Upper lobe of right lung (tissue), 1 donor: ENCODE measurements at regions not wholly inside any gene's neighbourhood (a gene's known extent, or its start where the extent isn't known, plus 50 kb on each side); places are given as distances from the start of the nearest gene placed in this dataset.

Source experiments
- ATAC-seq: fragments of 200-7000 bp; cut with Tn5 transposase; one replicate; pipeline ENCODE4 v1.9.1; 2020; ENCODE audit warnings: mild to moderate bottlenecking, moderate library complexity
- DNase-seq: peaks from one replicate; pipeline ENCODE4 v3.0.0-alpha.2; 2020
- H3K27ac ChIP-seq: fragments of 200-600 bp; one replicate; pipeline ENCODE4 v1.8.0; 2022
- H3K27me3 ChIP-seq: fragments of 200-600 bp; one replicate; pipeline ENCODE4 v1.8.0; 2022; ENCODE audit warnings: mild to moderate bottlenecking
- H3K36me3 ChIP-seq: fragments of 200-600 bp; one replicate; pipeline ENCODE4 v1.8.0; 2022
- H3K4me1 ChIP-seq: fragments of 200-600 bp; one replicate; pipeline ENCODE4 v1.8.0; 2022
- H3K4me3 ChIP-seq: fragments of 200-600 bp; one replicate; pipeline ENCODE4 v1.8.0; 2022; ENCODE audit warnings: mild to moderate bottlenecking
- H3K9me3 ChIP-seq: fragments of 200-600 bp; one replicate; pipeline ENCODE4 v1.8.0; 2022
- CTCF ChIP-seq: fragments of 200-600 bp; IDR thresholded peaks from one replicate; pipeline ENCODE4 v1.8.0; 2022; ENCODE audit warnings: antibody characterized with exemption
- intact Hi-C: fragments of 100-400 bp; cut with DNase I; formaldehyde crosslinking; loops from one replicate; pipeline ENCODE4 v1.11.0; 2022
- donor health status: DM: no; HTN: yes; CAD: no; lungs with severe emphysema.

GRCh38 chr3:176767385-176767784 is 429.9 kb downstream of the TBL1XR1 start:
- DNase-seq (no peak), ATAC-seq (peak; percentile 28)
- TF ChIP-seq CTCF = no peak
- Histone ChIP-seq H3K9me3 (no peaks in the 10 kb centered on the region), H3K36me3 (no peaks in the 10 kb centered on the region), H3K27ac (no peak overlapping the region), H3K4me1 (no peaks in the 10 kb centered on the region), H3K27me3 (no peaks in the 10 kb centered on the region), H3K4me3 (no peak overlapping the region)
- intact Hi-C loops = no loop called here

- intact Hi-C loops = no loop called here
- ATAC-seq (no peak), DNase-seq (no peak)
- Histone ChIP-seq H3K4me1 (no peaks in the 10 kb centered on the region), H3K4me3 (no peak overlapping the region), H3K9me3 (no peaks in the 10 kb centered on the region), H3K36me3 (no peaks in the 10 kb centered on the region), H3K27ac (no peak overlapping the region), H3K27me3 (no peaks in the 10 kb centered on the region)
- no peak for TF ChIP-seq CTCF
Measured at GRCh38 chr3:176766862-176767261, 430.4 kb downstream of the TBL1XR1 start.

- intact Hi-C loops = no loop called here
- no peak for ATAC-seq
Measured at GRCh38 chr3:176765382-176765900, 431.8 kb downstream of the TBL1XR1 start.

DNA sequence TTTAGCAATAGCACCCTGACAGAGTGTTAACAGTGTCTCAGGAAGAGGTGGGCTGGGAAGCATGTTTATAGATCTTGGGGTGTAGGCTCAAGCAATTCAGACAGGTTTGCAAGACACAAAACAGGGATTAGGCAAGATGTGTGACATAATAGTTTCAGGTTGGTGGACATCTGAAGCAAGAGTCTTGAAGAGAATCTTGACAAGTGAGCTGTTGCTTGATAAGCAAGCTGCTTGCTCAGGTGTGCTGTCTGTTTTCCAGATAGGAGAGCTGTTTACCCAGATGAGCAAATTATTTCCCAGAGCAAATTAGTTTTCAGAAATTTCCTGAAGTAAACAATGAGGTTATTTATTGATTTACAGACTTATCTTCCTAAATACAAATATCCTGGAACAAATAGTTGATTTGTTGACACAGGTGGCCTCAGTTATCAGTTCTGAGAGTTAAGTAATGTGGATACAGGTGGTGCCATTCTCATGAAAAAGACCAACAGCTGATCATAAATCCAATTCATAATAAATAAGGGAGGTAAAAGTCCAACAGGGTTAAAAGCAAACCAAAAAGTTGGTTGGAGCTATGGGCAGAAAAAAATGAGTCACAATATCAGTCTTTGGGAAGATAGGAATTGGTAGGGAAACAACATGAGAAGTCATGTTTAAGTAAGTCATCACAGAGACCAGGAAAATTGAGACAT is 437.3 kb downstream of the TBL1XR1 start:
- H3K27ac ChIP-seq = no peak overlapping the region
- intact Hi-C loops = no loop called here
- no peak for ATAC-seq
- no peak for TF ChIP-seq CTCF
- H3K27me3 ChIP-seq = no peaks in the 10 kb centered on the region
- no peaks in the 10 kb centered on the region for H3K4me1 ChIP-seq
- no peaks in the 10 kb centered on the region for H3K36me3 ChIP-seq
- no peak overlapping the region for H3K4me3 ChIP-seq
- H3K9me3 ChIP-seq = no peaks in the 10 kb centered on the region
- no peak for DNase-seq

More at GRCh38 chr3:176765382-176765900, 431.8 kb downstream of the TBL1XR1 start:
- H3K4me1 ChIP-seq = no peaks in the 10 kb centered on the region
- no peak overlapping the region for H3K27ac ChIP-seq
- no peaks in the 10 kb centered on the region for H3K36me3 ChIP-seq
- no peak for DNase-seq
- H3K4me3 ChIP-seq = no peak overlapping the region
- H3K9me3 ChIP-seq = no peaks in the 10 kb centered on the region
- H3K27me3 ChIP-seq = no peaks in the 10 kb centered on the region
- no peak for TF ChIP-seq CTCF

DNA sequence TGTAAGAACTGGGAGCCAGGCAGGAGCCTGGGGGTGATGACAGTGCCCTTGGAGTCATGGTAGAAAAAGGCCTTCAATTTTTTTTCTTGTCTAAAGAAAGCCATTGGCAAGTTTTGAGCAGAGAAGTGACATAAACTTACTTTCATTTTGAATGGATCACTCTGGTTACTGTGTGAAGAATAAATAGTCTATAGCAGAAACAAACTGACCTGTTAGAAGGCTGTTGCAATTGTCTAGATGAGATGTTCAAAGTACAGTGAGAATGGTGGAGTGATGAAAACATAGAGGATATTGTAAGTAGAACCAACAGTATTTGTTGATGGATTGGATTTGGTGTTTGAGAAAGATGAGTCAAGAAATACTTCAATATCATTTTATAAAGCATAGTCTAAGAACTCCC is 439.9 kb downstream of the TBL1XR1 start:
- H3K4me1 ChIP-seq = no peaks in the 10 kb centered on the region
- intact Hi-C loops = no loop called here
- H3K4me3 ChIP-seq = no peak overlapping the region
- no peak for DNase-seq
- H3K9me3 ChIP-seq = no peaks in the 10 kb centered on the region
- no peak for ATAC-seq
- H3K36me3 ChIP-seq = no peaks in the 10 kb centered on the region
- no peak overlapping the region for H3K27ac ChIP-seq
- H3K27me3 ChIP-seq = no peaks in the 10 kb centered on the region
- TF ChIP-seq CTCF = no peak
